ENCODE measurements at regions not wholly inside any gene's neighbourhood (a gene's known extent, or its start where the extent isn't known, plus 50 kb on each side); places are given as distances from the start of the nearest gene placed in this dataset.

- TF ChIP-seq CTCF (conservative IDR thresholded peaks at IDR 0.05; ENCODE audit: low read length) (no peak), EZH2phosphoT487 (IDR thresholded peaks at IDR 0.05; ENCODE audit: borderline replicate concordance) (no peak)
Observed at GRCh38 chr10:61840403-61840802, 61.1 kb upstream of the ARID5B start.
